Sigmoid colon (tissue), 4 donors: ENCODE measurements at regions not wholly inside any gene's neighbourhood (a gene's known extent, or its start where the extent isn't known, plus 50 kb on each side); places are given as distances from the start of the nearest gene placed in this dataset.
"Not testable (repeated sequence)": the region's sequence is repeated elsewhere in the genome, so short reads cannot be mapped to it uniquely, and the experiment has no call there.

ENCODE experiments used
- EP300 ChIP-seq, 4 donors: sonication (generic); formaldehyde crosslinking; IDR thresholded peaks; one replicate each; pipeline ENCODE4 v1.6.1; 2017; ENCODE audit warnings: antibody characterized with exemption in 4 of 4
- POLR2A ChIP-seq, 2 donors: fragments of 450-650 bp; IDR thresholded peaks; one replicate each; pipeline ENCODE4 v1.6.1; 2016; ENCODE audit warnings: antibody characterized with exemption in 2 of 2, mild to moderate bottlenecking in 2 of 2, moderate library complexity in 2 of 2
- POLR2AphosphoS5 ChIP-seq, 4 donors: sonication (generic); formaldehyde crosslinking; IDR thresholded peaks; one replicate each; pipeline ENCODE4 v1.6.1; 2017; ENCODE audit warnings: antibody characterized with exemption in 4 of 4
- TF ChIP-seq, protein P1 (sequence below), 4 experiments: fragments of 450-650 bp in 3 of 4; fragments of 200-600 bp in 1 of 4; IDR thresholded peaks; one replicate each; pipeline ENCODE4 v1.5.1; 2016 to 2019; ENCODE audit warnings: antibody characterized with exemption in 4 of 4, mild to moderate bottlenecking in 3 of 4, moderate library complexity in 2 of 4

GRCh38 chr3:197454841-197455240 lies 100.9 kb downstream of the BDH1 start:
- TF ChIP-seq, protein P1, sequence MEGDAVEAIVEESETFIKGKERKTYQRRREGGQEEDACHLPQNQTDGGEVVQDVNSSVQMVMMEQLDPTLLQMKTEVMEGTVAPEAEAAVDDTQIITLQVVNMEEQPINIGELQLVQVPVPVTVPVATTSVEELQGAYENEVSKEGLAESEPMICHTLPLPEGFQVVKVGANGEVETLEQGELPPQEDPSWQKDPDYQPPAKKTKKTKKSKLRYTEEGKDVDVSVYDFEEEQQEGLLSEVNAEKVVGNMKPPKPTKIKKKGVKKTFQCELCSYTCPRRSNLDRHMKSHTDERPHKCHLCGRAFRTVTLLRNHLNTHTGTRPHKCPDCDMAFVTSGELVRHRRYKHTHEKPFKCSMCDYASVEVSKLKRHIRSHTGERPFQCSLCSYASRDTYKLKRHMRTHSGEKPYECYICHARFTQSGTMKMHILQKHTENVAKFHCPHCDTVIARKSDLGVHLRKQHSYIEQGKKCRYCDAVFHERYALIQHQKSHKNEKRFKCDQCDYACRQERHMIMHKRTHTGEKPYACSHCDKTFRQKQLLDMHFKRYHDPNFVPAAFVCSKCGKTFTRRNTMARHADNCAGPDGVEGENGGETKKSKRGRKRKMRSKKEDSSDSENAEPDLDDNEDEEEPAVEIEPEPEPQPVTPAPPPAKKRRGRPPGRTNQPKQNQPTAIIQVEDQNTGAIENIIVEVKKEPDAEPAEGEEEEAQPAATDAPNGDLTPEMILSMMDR (IDR thresholded peaks at IDR 0.05), result not testable (repeated sequence)
- not testable (repeated sequence) for TF ChIP-seq EP300, POLR2AphosphoS5, POLR2A (IDR thresholded peaks at IDR 0.05)
